ENCODE measurements at regions not wholly inside any gene's neighbourhood (a gene's known extent, or its start where the extent isn't known, plus 50 kb on each side); places are given as distances from the start of the nearest gene placed in this dataset.

- CTCF ChIA-PET = no interaction called here
- no peak for ATAC-seq
- TF ChIP-seq CTCF (conservative IDR thresholded peaks at IDR 0.05; ENCODE audit: low read depth, low read length) = no peak
- no peak for TF ChIP-seq EZH2phosphoT487 (IDR thresholded peaks at IDR 0.05; ENCODE audit: borderline replicate concordance, low read length)
- no peak for TF ChIP-seq EZH2 (IDR thresholded peaks at IDR 0.05; ENCODE audit: low read length, unreplicated experiment)
Measured at GRCh38 chr2:222039821-222040220, 259.0 kb downstream of the PAX3 start.

GRCh38 chr2:222038067-222038802, 260.6 kb downstream of the PAX3 start:
- ATAC-seq = peak; percentile 46
- Histone ChIP-seq H3K9me2 (replicated peaks; ENCODE audit: low read length) (no peaks in the 10 kb centered on the region), H3K36me3 (ENCODE audit: low read depth, low read length) (no peaks in the 10 kb centered on the region), H3K4me1 (ENCODE audit: insufficient read depth, low read length) (no peaks in the 10 kb centered on the region), H3K4me3 (ENCODE audit: low read length) (no peak overlapping the region), H3F3A (ENCODE audit: low read length, unreplicated experiment) (no peaks in the 10 kb centered on the region), H3K9ac (ENCODE audit: low read length) (no peak overlapping the region), H4K20me1 (ENCODE audit: low read length) (no peaks in the 10 kb centered on the region), H3K9me3 (ENCODE audit: low read length) (no peaks in the 10 kb centered on the region), H3K4me2 (ENCODE audit: low read length) (no peak overlapping the region), H2AFZ (ENCODE audit: low read length) (no peak overlapping the region), H3K27me3 (ENCODE audit: low read length) (peaks cover 31% of the 10 kb centered on the region), H3K27ac (ENCODE audit: low read length) (no peak overlapping the region), H3K79me2 (ENCODE audit: low read length) (no peaks in the 10 kb centered on the region)
- TF ChIP-seq EZH2phosphoT487 (IDR thresholded peaks at IDR 0.05; ENCODE audit: borderline replicate concordance, low read length) = no peak
- peak; percentile 64 for TF ChIP-seq CTCF (conservative IDR thresholded peaks at IDR 0.05; ENCODE audit: low read depth, low read length)
- no TSS peak for BruUV-seq (replicated peaks)
- POLR2A ChIA-PET (ENCODE audit: unreplicated experiment) = no interaction called here
- DNase-seq = peak; percentile 46
- CTCF ChIA-PET = interaction anchor here (0.5 to 1.5 kb wide), 7 partner anchors 11 to 1014 kb away, joined by 3 to 28 read pairs (median 3); partner anchors contain the start of gene KCNE4
- intact Hi-C loops (cut with micrococcal nuclease) = no loop called here

More at GRCh38 chr2:222039821-222040220, 259.0 kb downstream of the PAX3 start:
- POLR2A ChIA-PET (ENCODE audit: unreplicated experiment) = no interaction called here
- intact Hi-C loops (cut with micrococcal nuclease) = no loop called here
- peaks cover 36% of the 10 kb centered on the region for H3K27me3 ChIP-seq (ENCODE audit: low read length)
- H3F3A ChIP-seq (ENCODE audit: low read length, unreplicated experiment) = no peaks in the 10 kb centered on the region
- H3K36me3 ChIP-seq (ENCODE audit: low read depth, low read length) = no peaks in the 10 kb centered on the region
- BruUV-seq (replicated peaks) = no TSS peak
- H3K4me2 ChIP-seq (ENCODE audit: low read length) = no peak overlapping the region
- no peaks in the 10 kb centered on the region for H3K79me2 ChIP-seq (ENCODE audit: low read length)
- H4K20me1 ChIP-seq (ENCODE audit: low read length) = no peaks in the 10 kb centered on the region
- H3K9me3 ChIP-seq (ENCODE audit: low read length) = no peaks in the 10 kb centered on the region
- no peak overlapping the region for H3K27ac ChIP-seq (ENCODE audit: low read length)
- no peak for DNase-seq
- no peaks in the 10 kb centered on the region for H3K4me1 ChIP-seq (ENCODE audit: insufficient read depth, low read length)
- no peak overlapping the region for H3K9ac ChIP-seq (ENCODE audit: low read length)
- no peaks in the 10 kb centered on the region for H3K9me2 ChIP-seq (replicated peaks; ENCODE audit: low read length)
- no peak overlapping the region for H3K4me3 ChIP-seq (ENCODE audit: low read length)
- no peak overlapping the region for H2AFZ ChIP-seq (ENCODE audit: low read length)

- Histone ChIP-seq H3F3A (ENCODE audit: low read length, unreplicated experiment) (no peaks in the 10 kb centered on the region), H4K20me1 (ENCODE audit: low read length) (no peaks in the 10 kb centered on the region), H3K4me1 (ENCODE audit: insufficient read depth, low read length) (no peaks in the 10 kb centered on the region), H3K79me2 (ENCODE audit: low read length) (no peaks in the 10 kb centered on the region), H3K36me3 (ENCODE audit: low read depth, low read length) (no peaks in the 10 kb centered on the region), H3K9me2 (replicated peaks; ENCODE audit: low read length) (no peaks in the 10 kb centered on the region), H3K9me3 (ENCODE audit: low read length) (no peaks in the 10 kb centered on the region), H3K27me3 (ENCODE audit: low read length) (peaks cover 21% of the 10 kb centered on the region), H3K4me2 (ENCODE audit: low read length) (no peak overlapping the region), H3K9ac (ENCODE audit: low read length) (no peak overlapping the region), H3K27ac (ENCODE audit: low read length) (no peak overlapping the region), H2AFZ (ENCODE audit: low read length) (no peak overlapping the region), H3K4me3 (ENCODE audit: low read length) (no peak overlapping the region)
- intact Hi-C loops (cut with micrococcal nuclease) = no loop called here
- ATAC-seq (no peak), DNase-seq (no peak)
- ChIA-PET POLR2A (ENCODE audit: unreplicated experiment) (no interaction called here), CTCF (no interaction called here)
- BruUV-seq (replicated peaks) = no TSS peak
- TF ChIP-seq EZH2phosphoT487 (IDR thresholded peaks at IDR 0.05; ENCODE audit: borderline replicate concordance, low read length) = no peak
- no peak for TF ChIP-seq CTCF (conservative IDR thresholded peaks at IDR 0.05; ENCODE audit: low read depth, low read length)
- TF ChIP-seq EZH2 (IDR thresholded peaks at IDR 0.05; ENCODE audit: low read length, unreplicated experiment) = no peak
Measured at GRCh38 chr2:222037211-222037610, 261.6 kb downstream of the PAX3 start.
